HG03103 (cell line): ENCODE measurements at regions not wholly inside any gene's neighbourhood (a gene's known extent, or its start where the extent isn't known, plus 50 kb on each side); places are given as distances from the start of the nearest gene placed in this dataset.
"Not testable (repeated sequence)": the region's sequence is repeated elsewhere in the genome, so short reads cannot be mapped to it uniquely, and the experiment has no call there.

Source experiments
- ATAC-seq: cut with Tn5 transposase; IDR thresholded peaks from one replicate; pipeline ENCODE4 v1.9.1; 2021; ENCODE audit warnings: low read depth; ENCODE audit not compliant: unreplicated experiment

DNA sequence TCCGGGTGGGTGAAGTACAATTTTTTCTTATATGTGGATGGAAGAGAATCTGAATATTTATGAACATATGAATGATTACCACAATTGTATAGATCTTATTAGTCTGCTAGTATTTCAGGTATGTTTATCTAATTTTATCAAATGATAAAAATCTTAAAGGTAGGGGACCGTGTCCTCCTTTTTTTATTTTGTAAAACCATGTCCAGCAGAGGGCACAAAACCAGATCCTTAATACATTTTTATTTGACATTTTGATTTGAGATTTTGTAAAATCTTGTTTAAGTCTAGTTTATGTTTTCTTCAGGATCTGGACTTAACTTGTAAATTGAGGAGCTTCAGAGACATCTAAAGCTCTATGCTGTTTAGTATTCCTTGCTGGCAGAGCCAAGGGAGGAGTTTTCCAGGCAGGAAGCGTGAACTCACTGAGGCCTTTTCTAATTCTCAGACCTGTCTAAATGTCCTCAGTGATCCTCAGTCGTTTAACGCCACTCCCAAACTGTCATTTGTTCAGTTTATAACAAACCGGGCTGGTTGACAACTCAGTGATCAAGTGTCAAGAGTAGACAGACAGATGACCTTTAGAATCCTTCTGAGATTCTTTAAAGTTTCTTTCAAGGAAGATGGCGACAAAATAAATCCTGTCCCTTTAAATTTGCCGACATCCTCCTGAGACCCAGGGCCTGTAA is 263.9 kb downstream of the KTN1 start:
- no peak for ATAC-seq

DNA sequence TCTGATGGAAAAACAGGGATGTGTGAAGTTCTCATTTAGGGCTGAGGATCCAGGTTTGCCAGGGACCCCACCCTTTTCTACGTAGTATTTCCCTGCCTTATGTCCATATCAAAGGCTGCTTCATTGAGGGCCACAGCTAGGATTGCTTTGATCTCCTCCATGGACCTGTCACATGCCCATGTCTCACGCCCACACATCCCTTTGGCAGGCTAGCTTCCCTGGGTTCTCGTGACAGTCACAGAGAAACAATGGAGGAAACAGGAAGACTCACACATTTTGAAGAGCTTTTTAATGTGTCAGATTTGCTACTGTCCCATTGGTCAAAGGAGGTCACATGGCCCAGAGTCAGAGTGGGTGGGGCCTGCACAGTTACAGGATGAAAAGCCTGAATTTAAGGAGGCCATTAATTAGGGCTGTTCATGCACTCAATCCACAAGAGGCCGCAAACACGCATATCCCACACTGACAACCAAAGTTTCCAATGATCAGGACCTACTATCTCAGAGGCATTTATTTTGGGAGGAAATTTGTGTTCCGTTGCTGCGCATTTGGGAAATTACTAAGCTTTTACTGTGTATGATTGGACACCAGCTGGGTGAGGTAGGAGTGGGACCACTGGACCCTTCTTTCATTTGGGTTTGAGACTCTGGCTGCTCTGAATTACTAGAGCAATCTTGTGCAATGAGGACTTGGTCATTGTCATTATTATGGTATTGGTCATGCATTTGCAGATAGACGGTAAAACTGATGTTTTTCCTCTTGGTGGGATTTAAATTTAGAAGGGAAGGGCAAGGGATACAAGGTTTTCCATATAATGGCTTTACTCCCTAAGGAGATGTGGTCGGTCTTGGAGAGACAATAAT is 266.2 kb downstream of the KTN1 start:
- no peak for ATAC-seq

GRCh38 chr14:55846826-55847446 is 266.9 kb downstream of the KTN1 start:
- ATAC-seq = no peak

- ATAC-seq = no peak
These were observed 267.8 kb downstream of the KTN1 start for GRCh38 chr14:55847766-55848165.

GRCh38 chr14:55848964-55849363 is 269.0 kb downstream of the KTN1 start:
- no peak for ATAC-seq

DNA sequence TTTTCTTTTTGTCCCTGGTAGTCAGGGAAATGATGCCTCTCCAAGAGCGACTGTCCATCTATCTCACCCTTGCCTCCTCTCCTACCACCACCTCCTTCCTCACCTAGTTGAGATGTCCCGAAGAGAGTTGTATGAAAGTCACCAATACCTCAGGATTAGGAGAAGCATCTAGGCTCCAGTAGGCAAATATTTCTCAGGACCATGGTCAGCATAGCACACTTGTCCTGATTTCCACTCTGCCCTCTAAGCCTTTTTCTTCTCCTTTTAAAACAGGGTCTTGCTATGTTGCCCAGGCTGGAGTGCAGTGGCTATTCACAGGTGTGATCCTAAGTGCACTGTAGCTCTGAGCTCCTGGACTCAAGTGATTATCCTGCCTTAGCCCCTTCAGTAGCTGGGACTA is 268.4 kb upstream of the PELI2 start:
- no peak for ATAC-seq

DNA sequence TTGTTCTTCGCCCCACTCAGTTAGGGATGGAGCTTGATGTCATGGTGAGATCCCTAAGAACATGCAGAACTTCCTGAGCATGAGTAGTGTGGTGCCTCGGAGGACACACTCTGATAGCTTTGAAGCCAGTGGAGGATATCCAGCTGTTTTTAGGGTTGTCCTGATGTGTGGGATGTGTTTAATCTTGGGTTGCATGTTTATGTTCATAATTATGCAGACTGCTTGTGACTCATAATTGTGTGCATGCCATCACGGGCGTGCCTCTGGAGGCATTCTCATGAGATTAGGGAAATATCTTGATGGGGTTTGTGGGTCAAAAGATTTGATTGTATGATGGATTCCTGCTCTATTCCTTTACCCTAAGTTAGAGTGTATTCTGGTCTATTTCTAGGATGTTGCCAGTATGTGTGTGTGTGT is 267.4 kb upstream of the PELI2 start:
- ATAC-seq = no peak

DNA sequence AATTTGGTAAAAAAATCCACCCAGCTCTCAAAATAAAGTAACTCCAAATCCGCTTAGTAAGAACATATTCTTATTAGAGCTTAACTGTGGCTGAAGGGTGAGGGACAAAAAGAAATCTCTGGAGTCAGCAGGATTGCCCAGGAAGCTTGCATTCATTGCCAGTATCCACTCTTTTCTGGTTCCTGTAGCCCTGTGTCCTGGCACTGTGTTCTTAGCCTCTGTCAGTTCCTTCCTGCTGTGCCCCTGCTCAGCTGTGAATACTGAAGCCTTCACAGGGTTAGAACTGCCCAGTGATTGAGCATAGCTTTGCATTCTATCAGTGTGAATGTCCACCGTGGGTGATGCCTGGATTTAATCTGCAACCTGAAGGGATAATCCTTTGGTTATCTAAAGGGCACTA is 266.9 kb upstream of the PELI2 start:
- ATAC-seq = no peak

- ATAC-seq = no peak
These were observed 266.2 kb upstream of the PELI2 start for GRCh38 chr14:55851961-55852360.

GRCh38 chr14:55855751-55856150 is 262.5 kb upstream of the PELI2 start:
- ATAC-seq = no peak

DNA sequence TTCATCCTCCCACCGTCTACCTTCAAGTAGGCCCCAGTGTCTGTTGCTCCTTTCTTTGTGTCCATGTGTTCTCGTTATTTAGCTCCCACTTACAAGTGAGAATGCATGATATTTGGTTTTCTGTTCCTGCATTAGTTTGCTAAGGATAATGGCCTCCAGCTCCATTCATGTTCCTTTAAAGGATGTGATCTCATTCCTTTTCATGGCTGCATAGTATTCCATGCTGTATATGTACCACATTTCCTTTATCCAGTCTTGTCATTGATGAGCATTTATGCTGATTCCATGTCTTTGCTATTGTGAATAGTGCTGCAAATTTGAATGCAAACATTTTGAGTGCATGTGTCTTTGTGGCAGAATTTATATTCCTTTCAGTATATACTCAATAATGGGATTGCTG is 259.6 kb upstream of the PELI2 start:
- ATAC-seq = no peak

DNA sequence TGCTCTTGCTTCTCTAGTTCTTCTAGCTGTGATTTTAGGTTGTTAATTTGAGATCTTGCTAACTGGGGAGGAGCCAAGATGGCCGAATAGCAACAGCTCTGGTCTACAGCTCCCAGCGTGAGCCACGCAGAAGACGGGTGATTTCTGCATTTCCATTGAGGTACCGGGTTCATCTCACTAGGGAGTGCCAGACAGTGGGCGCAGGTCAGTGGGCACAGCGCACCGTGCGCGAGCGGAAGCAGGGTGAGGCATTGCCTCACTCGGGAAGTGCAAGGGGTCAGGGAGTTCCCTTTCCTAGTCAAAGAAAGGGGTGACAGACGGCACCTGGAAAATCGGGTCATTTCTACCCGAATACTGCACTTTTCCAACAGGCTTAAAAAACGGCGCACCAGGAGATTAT is 256.6 kb upstream of the PELI2 start:
- not testable (repeated sequence) for ATAC-seq

GRCh38 chr14:55864890-55865655 is 253.1 kb upstream of the PELI2 start:
- ATAC-seq = no peak

DNA sequence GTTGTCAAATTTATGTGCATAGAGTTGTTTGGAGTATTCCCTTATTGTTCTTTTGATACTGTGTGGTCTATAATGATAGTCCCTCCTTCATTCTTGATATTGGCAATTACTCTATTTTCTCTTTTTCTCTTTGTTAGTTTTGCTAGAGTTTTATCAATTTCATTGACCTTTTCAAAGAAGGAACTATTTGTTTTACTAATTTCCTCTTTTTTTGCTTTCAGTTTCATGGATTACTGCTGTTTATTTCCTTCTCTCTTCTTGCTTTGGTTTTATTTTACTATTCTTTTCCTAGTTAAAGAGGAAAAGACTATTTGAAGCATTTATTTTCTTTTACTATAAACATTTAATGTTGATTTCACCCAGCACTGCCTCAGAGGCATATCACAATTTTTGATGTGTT is 250.9 kb upstream of the PELI2 start:
- ATAC-seq = no peak

DNA sequence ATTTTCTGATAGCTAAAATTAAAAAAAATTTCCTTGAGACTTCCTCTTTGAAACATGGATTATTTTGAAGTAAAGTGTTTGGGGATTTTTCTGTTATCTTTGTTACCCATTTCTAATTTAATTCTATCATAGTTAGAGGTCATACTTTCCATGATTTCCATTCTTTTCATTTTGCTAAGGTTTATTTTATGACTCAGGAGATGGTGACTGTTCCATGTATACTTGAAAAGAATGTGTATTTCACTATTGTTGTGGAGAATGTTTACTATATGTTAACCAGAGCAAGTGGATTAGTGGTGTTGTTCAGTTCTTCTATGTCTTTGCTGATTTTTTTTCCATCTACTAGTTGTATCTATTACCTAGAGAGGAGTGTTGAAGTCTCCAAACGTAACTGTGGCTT is 250.5 kb upstream of the PELI2 start:
- ATAC-seq = no peak

DNA sequence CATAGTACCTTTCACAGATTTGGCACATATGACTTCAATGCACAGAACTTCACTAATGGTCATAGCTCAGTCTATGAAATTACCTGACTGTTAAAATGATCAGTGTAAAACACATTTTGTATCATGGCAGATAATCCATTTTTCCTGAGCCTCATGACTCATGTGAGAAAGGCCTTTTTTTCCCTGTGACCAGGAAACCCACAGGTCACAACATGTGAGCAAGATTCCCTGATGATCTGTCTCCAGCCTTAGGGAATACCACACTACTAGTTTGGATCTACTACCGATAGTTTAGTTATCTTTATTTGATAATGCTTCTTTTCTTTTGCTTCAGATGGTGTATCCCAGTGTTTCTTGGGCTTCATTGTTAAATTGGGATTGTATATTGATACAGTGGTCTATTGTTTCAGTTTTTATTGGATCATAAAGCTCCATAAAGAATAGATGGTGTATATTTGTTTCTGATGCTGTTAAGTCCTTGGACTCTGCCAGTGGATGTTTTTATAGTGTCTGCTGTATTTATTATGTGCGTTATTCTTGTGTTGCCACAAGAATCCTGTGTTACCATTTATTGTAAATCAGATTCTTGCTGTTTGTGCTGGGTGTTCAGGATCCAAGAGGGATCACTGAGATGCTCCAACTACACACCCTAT is 248.7 kb upstream of the PELI2 start:
- no peak for ATAC-seq

GRCh38 chr14:55873169-55873568 is 245.0 kb upstream of the PELI2 start:
- no peak for ATAC-seq

GRCh38 chr14:55874785-55875184 is 243.4 kb upstream of the PELI2 start:
- ATAC-seq = no peak

GRCh38 chr14:55877942-55878341 is 240.3 kb upstream of the PELI2 start:
- ATAC-seq = no peak

DNA sequence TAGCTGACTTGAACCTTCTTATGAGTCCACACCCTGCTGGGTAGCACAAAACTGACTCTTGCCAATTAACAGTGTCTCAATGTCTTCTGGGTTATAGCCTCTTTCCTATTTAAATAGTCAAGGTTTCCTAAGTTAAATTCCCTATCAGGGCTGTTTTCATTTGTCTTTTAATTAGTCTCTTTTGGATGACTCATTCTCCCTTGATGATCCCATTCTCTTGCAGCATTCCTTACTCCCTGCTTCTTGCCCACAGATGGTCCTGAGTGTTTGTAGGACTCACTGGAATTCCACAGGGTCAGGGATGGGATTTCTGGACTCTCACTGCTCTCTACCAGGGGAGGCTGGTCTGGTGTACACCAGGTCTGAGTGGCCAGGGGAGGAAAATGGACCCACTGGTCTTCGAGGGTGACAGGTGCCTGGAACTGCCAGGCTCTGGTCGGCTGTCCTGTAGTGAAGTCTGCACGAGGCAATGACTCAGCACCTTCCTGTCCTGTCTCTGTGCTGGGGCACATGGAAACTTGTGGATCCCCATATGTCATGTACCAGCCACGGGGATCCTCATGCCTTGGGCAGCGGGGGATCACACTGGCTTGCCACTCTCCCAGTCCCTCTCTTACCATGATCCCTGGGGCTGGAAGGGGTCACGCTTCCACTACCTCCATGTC is 236.5 kb upstream of the PELI2 start:
- no peak for ATAC-seq
